ENCODE measurements at regions not wholly inside any gene's neighbourhood (a gene's known extent, or its start where the extent isn't known, plus 50 kb on each side); places are given as distances from the start of the nearest gene placed in this dataset.

DNA sequence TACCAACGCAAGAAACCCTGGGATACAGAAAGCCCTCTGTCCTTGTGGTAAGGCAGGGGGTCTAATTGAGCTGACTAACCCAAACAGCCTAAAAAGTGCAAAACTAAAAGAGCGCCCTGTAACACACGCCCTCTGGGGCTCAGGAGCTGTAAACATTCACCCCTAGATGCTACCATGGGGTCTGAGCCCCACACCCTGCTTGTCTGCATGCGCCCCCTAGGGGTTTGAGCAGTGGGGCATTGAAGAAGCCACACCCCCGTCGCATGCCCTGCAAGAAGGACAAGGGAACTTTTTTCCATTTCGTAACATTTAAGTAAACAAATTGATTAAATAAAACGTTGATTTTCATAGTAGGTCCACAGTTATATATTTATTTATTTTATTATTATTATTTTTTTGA is 616.9 kb upstream of the MAN1A1 start:
- DNase-seq (ENCODE audit: low read depth): no peak
- no peak for TF ChIP-seq CTCF (IDR thresholded peaks at IDR 0.05; ENCODE audit: low read depth, low read length, missing control alignments)
- no peak overlapping the region for H3K4me3 ChIP-seq (ENCODE audit: low read depth, low read length)
- in situ Hi-C loops (cut with HindIII; ENCODE audit: low sequenced_read_pairs): no loop called here

DNA sequence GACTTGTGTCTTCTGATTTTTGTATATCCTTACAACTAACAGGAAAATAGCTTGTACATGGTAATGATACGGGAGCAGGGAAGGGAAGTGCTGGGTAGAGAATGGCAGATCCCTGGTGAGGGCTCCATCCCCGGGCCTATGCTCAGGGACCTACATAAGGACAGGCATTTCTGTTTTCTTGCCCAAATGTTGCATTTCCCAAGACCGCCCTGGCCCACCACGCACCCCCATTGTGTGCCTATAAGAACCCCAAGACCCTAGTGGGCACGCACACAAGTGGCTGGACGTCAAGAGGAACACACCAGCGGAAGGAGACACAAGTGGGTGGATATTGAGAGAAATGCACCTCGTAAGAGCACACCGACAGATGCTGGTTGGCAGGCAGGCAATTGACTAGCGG is 616.3 kb upstream of the MAN1A1 start:
- no peak overlapping the region for H3K4me3 ChIP-seq (ENCODE audit: low read depth, low read length)
- in situ Hi-C loops (cut with HindIII; ENCODE audit: low sequenced_read_pairs): no loop called here
- no peak for DNase-seq (ENCODE audit: low read depth)
- TF ChIP-seq CTCF (IDR thresholded peaks at IDR 0.05; ENCODE audit: low read depth, low read length, missing control alignments): no peak

GRCh38 chr6:119965008-119965407 is 615.4 kb upstream of the MAN1A1 start:
- TF ChIP-seq CTCF (IDR thresholded peaks at IDR 0.05; ENCODE audit: low read depth, low read length, missing control alignments): no peak

DNA sequence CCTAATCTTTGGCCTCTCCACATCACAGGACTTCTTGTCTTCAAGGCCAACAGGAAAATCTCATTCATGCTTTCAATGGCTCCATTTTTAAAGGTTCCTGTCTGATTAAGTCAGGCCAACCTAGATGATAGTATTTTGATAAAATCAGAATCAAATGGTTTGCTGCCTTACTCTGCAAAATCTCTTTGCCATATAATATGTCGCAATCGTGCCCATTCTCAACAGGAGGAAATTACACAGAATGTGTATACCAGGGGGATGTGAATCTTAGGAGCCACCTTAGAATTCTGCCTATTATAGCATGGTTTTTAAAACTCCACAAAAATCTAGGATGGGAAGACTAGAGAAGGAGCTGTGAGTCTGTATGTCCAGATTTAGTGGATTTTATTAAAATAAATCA is 612.9 kb upstream of the MAN1A1 start:
- no peak for DNase-seq (ENCODE audit: low read depth)
- in situ Hi-C loops (cut with HindIII; ENCODE audit: low sequenced_read_pairs): no loop called here
- TF ChIP-seq CTCF (IDR thresholded peaks at IDR 0.05; ENCODE audit: low read depth, low read length, missing control alignments): no peak
- H3K4me3 ChIP-seq (ENCODE audit: low read depth, low read length): no peak overlapping the region

More at GRCh38 chr6:119965008-119965407, 615.4 kb upstream of the MAN1A1 start:
- in situ Hi-C loops (cut with HindIII; ENCODE audit: low sequenced_read_pairs): no loop called here
- no peak for DNase-seq (ENCODE audit: low read depth)
- no peak overlapping the region for H3K4me3 ChIP-seq (ENCODE audit: low read depth, low read length)

GRCh38 chr6:119961450-119961849 is 611.9 kb upstream of the MAN1A1 start:
- H3K4me3 ChIP-seq (ENCODE audit: low read depth, low read length): no peak overlapping the region
- in situ Hi-C loops (cut with HindIII; ENCODE audit: low sequenced_read_pairs): no loop called here
- no peak for DNase-seq (ENCODE audit: low read depth)
- TF ChIP-seq CTCF (IDR thresholded peaks at IDR 0.05; ENCODE audit: low read depth, low read length, missing control alignments): no peak

DNA sequence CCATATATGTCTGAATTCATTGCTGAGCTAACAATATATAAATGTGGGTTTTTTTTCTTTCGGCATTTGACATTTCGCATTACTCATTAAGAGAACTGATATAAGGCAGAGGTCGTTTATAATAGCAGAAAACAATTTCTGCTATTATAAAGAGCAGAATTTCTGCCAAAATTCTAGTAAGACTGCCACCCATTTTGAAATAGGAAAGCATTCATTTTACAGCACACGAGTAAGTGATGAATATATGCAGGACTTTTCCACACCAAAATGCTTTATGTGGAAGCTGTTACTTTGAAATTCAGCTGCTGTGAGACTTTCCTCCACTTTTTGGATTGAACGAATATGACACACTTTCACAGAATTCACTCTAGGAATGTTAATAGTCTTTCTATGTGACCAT is 610.9 kb upstream of the MAN1A1 start:
- TF ChIP-seq CTCF (IDR thresholded peaks at IDR 0.05; ENCODE audit: low read depth, low read length, missing control alignments): no peak
- DNase-seq (ENCODE audit: low read depth): no peak
- no peak overlapping the region for H3K4me3 ChIP-seq (ENCODE audit: low read depth, low read length)
- in situ Hi-C loops (cut with HindIII; ENCODE audit: low sequenced_read_pairs): no loop called here

DNA sequence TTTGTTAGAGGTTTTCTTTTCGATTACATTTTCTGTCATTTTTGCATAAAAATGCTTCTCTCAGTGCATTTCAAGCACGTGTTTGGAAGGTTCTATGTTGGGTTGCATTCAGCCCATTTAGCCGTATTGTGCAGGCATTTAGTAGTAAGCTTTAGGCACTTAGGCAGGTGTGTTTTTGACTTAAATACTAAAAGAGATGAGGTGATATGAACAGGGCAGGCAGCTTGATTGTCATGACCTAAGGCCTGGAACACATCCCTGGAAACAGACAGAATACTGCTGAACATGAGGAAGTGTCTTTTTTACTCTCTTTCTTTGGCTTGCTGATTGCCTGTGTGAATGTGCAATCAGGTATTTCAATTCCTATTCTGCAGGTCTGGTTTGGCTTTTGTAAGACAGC is 610.5 kb upstream of the MAN1A1 start:
- no peak for DNase-seq (ENCODE audit: low read depth)
- no peak for TF ChIP-seq CTCF (IDR thresholded peaks at IDR 0.05; ENCODE audit: low read depth, low read length, missing control alignments)
- no peak overlapping the region for H3K4me3 ChIP-seq (ENCODE audit: low read depth, low read length)
- in situ Hi-C loops (cut with HindIII; ENCODE audit: low sequenced_read_pairs): no loop called here
